ENCODE measurements at regions not wholly inside any gene's neighbourhood (a gene's known extent, or its start where the extent isn't known, plus 50 kb on each side); places are given as distances from the start of the nearest gene placed in this dataset.

GRCh38 chr14:101480747-101481530, 80.4 kb upstream of the DIO3 start:
- no peak overlapping the region for H3K27ac ChIP-seq
- no peak for TF ChIP-seq ZFX (IDR thresholded peaks at IDR 0.05; ENCODE audit: borderline replicate concordance)
- no peak for TF ChIP-seq CTCF (IDR thresholded peaks at IDR 0.05)

GRCh38 chr14:101481557-101481956, 79.7 kb upstream of the DIO3 start:
- TF ChIP-seq CTCF (IDR thresholded peaks at IDR 0.05) (no peak), ZFX (IDR thresholded peaks at IDR 0.05; ENCODE audit: borderline replicate concordance) (no peak)
- H3K27ac ChIP-seq = no peak overlapping the region

- no peak overlapping the region for H3K27ac ChIP-seq
- TF ChIP-seq CTCF (IDR thresholded peaks at IDR 0.05) (no peak), ZFX (IDR thresholded peaks at IDR 0.05; ENCODE audit: borderline replicate concordance) (no peak)
Measured at GRCh38 chr14:101482066-101482465, 79.2 kb upstream of the DIO3 start.

GRCh38 chr14:101483829-101484228, 77.5 kb upstream of the DIO3 start:
- TF ChIP-seq ZFX (IDR thresholded peaks at IDR 0.05; ENCODE audit: borderline replicate concordance) (no peak), CTCF (IDR thresholded peaks at IDR 0.05) (no peak)
- H3K27ac ChIP-seq = no peak overlapping the region

- TF ChIP-seq CTCF (IDR thresholded peaks at IDR 0.05) = no peak
- TF ChIP-seq ZFX (IDR thresholded peaks at IDR 0.05; ENCODE audit: borderline replicate concordance) = no peak
- H3K27ac ChIP-seq = no peak overlapping the region
Measured at GRCh38 chr14:101489092-101489760, 72.1 kb upstream of the DIO3 start.

- TF ChIP-seq CTCF (IDR thresholded peaks at IDR 0.05) (no peak), ZFX (IDR thresholded peaks at IDR 0.05; ENCODE audit: borderline replicate concordance) (no peak)
- H3K27ac ChIP-seq = no peak overlapping the region
Measured at GRCh38 chr14:101490771-101491170, 70.5 kb upstream of the DIO3 start.

- H3K27ac ChIP-seq = no peak overlapping the region
- TF ChIP-seq ZFX (IDR thresholded peaks at IDR 0.05; ENCODE audit: borderline replicate concordance) = no peak
- TF ChIP-seq CTCF (IDR thresholded peaks at IDR 0.05) = no peak
Measured at GRCh38 chr14:101491841-101492240, 69.5 kb upstream of the DIO3 start.

Data from 22Rv1 (cell line).